T-cell (primary cell): ENCODE measurements at regions not wholly inside any gene's neighbourhood (a gene's known extent, or its start where the extent isn't known, plus 50 kb on each side); places are given as distances from the start of the nearest gene placed in this dataset.
A peak's percentile ranks its signal among the peaks of the same experiment; 100 is the strongest.

Experiments used
- ATAC-seq, 4 experiments: fragments of 200-7000 bp in 3 of 4; fragments of 150-1000 bp in 1 of 4; cut with Tn5 transposase; replicated peaks in 1 of 4; 1 replicate in 3 of 4; 2 replicates in 1 of 4; pipeline ENCODE4 v1.10.0; 2021; ENCODE audit warnings: moderate library complexity in 3 of 4, mild to moderate bottlenecking in 2 of 4, moderate number of reproducible peaks in 1 of 4
- CTCF ChIA-PET, 2 donors: fragments of 300-600 bp; sonication (Branson Sonifier 250); formaldehyde crosslinking; loops; one replicate each; lab custom pipeline; 2022; ENCODE audit warnings: antibody characterized with exemption in 2 of 2; lab: Charles Lee
- POLR2A ChIA-PET, 2 donors: fragments of 300-600 bp; sonication (Branson Sonifier 250); formaldehyde crosslinking; loops; one replicate each; lab custom pipeline; 2022; ENCODE audit warnings: antibody characterized with exemption in 2 of 2; lab: Charles Lee
- DNase-seq, 35 experiments: peaks; one replicate each; pipeline versions ENCODE4 v3.0.0 to v3.0.0-alpha.2; 2013 to 2023
- H3K27ac ChIP-seq: one replicate; pipeline ENCODE4 v1.5.1; 2013; ENCODE audit warnings: low read length
- H3K27me3 ChIP-seq, 2 experiments: replicated peaks in 1 of 2; 1 replicate in 1 of 2; 2 replicates in 1 of 2; pipeline versions ENCODE4 v1.6.1 to v1.7.0; 2013; ENCODE audit warnings: low read length in 1 of 2, mixed read lengths in 1 of 2; ENCODE audit not compliant: control insufficient read depth in 2 of 2, insufficient read depth in 2 of 2; ENCODE audit errors: extremely low read depth in 1 of 2
- H3K36me3 ChIP-seq, 2 donors: 1 replicate in 1 of 2; 2 replicates in 1 of 2; pipeline versions ENCODE4 v1.6.1 to v1.7.0; 2013; ENCODE audit warnings: low read length in 1 of 2; ENCODE audit not compliant: control insufficient read depth in 2 of 2, insufficient read depth in 1 of 2; ENCODE audit errors: extremely low read depth in 1 of 2
- H3K4me1 ChIP-seq, 2 experiments: 1 replicate in 1 of 2; 2 replicates in 1 of 2; pipeline versions ENCODE4 v1.6.1 to v1.7.0; 2013; ENCODE audit warnings: low read length in 2 of 2, mixed read lengths in 1 of 2; ENCODE audit not compliant: insufficient read depth in 2 of 2, control insufficient read depth in 1 of 2; ENCODE audit errors: extremely low read depth in 1 of 2
- H3K4me3 ChIP-seq, 2 donors: 1 replicate in 1 of 2; 2 replicates in 1 of 2; pipeline versions ENCODE4 v1.5.1 to v1.7.0; 2013; ENCODE audit warnings: mild to moderate bottlenecking in 2 of 2, low read length in 1 of 2, moderate library complexity in 1 of 2; ENCODE audit not compliant: control insufficient read depth in 1 of 2; ENCODE audit errors: extremely low read depth in 1 of 2
- H3K9me3 ChIP-seq: 2 replicates; pipeline ENCODE4 v1.7.0; 2013
- H3K27ac Mint-ChIP-seq, 2 donors: one replicate each; pipeline ENCODE4 v1.8.0; 2020 to 2021; ENCODE audit warnings: mild to moderate bottlenecking in 2 of 2, mixed read lengths in 2 of 2
- H3K27me3 Mint-ChIP-seq, 2 donors: one replicate each; pipeline ENCODE4 v1.8.0; 2021 to 2022; ENCODE audit warnings: mixed read lengths in 2 of 2
- H3K36me3 Mint-ChIP-seq: one replicate; pipeline ENCODE4 v1.8.0; 2021; ENCODE audit warnings: mixed read lengths
- H3K4me1 Mint-ChIP-seq, 3 donors: one replicate each; pipeline ENCODE4 v1.8.0; 2020 to 2022; ENCODE audit warnings: mixed read lengths in 3 of 3, mild to moderate bottlenecking in 1 of 3
- H3K4me3 Mint-ChIP-seq, 3 donors: one replicate each; pipeline ENCODE4 v1.8.0; 2020 to 2022; ENCODE audit warnings: mild to moderate bottlenecking in 3 of 3, mixed read lengths in 3 of 3, moderate library complexity in 3 of 3
- H3K9me3 Mint-ChIP-seq, 3 donors: one replicate each; pipeline ENCODE4 v1.8.0; 2020 to 2022; ENCODE audit warnings: mixed read lengths in 3 of 3
- WGBS: methylation state at CpG from one replicate; pipeline ENCODE4 v1.1.5; 2013; ENCODE audit warnings: missing lambda C conversion rate; ENCODE audit not compliant: insufficient coverage; 5-methylcytosine and 5-hydroxymethylcytosine counted together

DNA sequence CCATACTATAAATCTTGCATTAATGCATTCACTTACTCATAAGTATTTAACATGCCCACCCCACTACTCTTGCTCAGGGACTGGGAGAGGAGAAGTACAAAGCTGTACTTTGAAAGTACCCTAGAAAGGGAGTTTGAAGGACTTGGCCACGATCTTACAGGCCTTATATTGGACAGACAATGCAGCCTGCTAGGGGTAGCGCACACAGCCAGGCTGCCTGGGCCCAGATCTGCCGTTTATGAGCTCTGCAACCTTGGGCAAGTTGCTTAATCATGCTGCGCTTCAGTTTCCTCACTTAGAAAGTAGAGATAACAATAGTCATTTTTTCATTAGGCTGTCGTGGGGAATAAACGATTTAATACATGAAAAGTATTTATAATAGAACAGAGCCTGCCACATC, 110.1 kb downstream of the CDC7 start:
- no peaks in the 10 kb centered on the region for H3K9me3 ChIP-seq
- DNase-seq: no peak
- H3K4me1 Mint-ChIP-seq: peaks cover 0 to 5% (median 0%) of the 10 kb centered on the region in 3 donors
- no peak overlapping the region for H3K4me3 Mint-ChIP-seq
- H3K27me3 Mint-ChIP-seq: no peaks in the 10 kb centered on the region
- no peaks in the 10 kb centered on the region for H3K36me3 ChIP-seq
- ATAC-seq: no peak
- no peaks in the 10 kb centered on the region for H3K27me3 ChIP-seq
- WGBS: 85% methylated on average over 2 of the region's 6 CpGs
- no peak overlapping the region for H3K27ac Mint-ChIP-seq
- no peaks in the 10 kb centered on the region for H3K4me1 ChIP-seq
- H3K4me3 ChIP-seq: no peak overlapping the region
- H3K27ac ChIP-seq: no peak overlapping the region
- CTCF ChIA-PET: interaction anchor here in 1 of 2 donors (0.6 kb wide), 1 partner anchor 207 kb away, joined by 4 read pairs; no protein-coding TSS in a partner anchor
- POLR2A ChIA-PET: no interaction called here
- H3K9me3 Mint-ChIP-seq: no peaks in the 10 kb centered on the region
- H3K36me3 Mint-ChIP-seq: no peaks in the 10 kb centered on the region

DNA sequence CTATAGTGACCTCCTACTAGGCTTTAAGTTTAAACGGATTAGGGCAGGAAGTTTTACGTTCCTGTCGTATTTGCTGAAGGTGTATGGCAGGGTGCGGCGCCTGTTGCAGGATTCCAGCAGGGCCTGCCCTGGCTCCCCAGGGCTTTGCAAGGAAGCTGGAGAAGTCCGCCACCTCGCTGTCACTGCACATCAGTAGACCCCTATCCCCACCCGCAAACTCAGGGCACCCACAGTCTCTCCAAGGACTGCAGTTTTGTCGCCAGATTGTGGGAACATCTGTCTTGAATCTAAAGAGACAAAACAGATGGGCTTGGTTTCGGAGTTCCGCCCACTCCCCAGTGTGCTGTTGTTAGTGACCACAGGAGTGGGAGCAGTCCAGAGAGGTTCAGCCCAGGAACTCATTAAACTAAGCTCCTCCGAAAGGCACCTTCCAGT, 110.8 kb downstream of the CDC7 start:
- H3K27me3 ChIP-seq: no peaks in the 10 kb centered on the region
- no peak overlapping the region for H3K27ac ChIP-seq
- POLR2A ChIA-PET: no interaction called here
- ATAC-seq (no peak), DNase-seq (no peak)
- H3K4me1 Mint-ChIP-seq: peaks cover 0 to 5% (median 0%) of the 10 kb centered on the region in 3 donors
- no peaks in the 10 kb centered on the region for H3K27me3 Mint-ChIP-seq
- WGBS: 100% methylated on average over 2 of the region's 12 CpGs
- H3K4me3 ChIP-seq: no peak overlapping the region
- CTCF ChIA-PET: interaction anchor here in 1 of 2 donors (0.6 kb wide), 1 partner anchor 206 kb away, joined by 4 read pairs; no protein-coding TSS in a partner anchor
- no peaks in the 10 kb centered on the region for H3K36me3 ChIP-seq
- no peaks in the 10 kb centered on the region for H3K4me1 ChIP-seq
- no peak overlapping the region for H3K27ac Mint-ChIP-seq
- no peaks in the 10 kb centered on the region for H3K9me3 ChIP-seq
- H3K4me3 Mint-ChIP-seq: no peak overlapping the region
- no peaks in the 10 kb centered on the region for H3K36me3 Mint-ChIP-seq
- H3K9me3 Mint-ChIP-seq: no peaks in the 10 kb centered on the region

DNA sequence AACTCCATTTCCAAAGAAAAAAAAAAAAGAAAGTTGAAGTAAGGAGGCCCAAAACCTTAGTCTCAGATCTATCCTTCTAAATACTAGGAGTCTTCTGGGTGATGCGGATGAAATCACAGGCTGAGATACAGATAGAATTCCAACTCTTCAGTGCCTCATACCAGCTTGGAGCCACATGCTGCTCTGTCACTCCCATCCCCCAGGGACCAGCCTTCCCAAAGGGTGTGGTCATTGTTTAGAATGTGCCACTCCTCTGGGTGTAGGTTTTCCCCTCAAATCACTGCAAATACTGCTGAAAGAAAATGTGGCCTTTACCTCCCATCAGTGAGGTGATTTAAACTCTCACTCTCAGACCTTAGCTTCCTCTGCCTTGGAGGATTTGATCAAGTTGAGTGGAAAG, 112.9 kb downstream of the CDC7 start:
- Mint-ChIP-seq H3K4me3 (no peak overlapping the region), H3K9me3 (no peaks in the 10 kb centered on the region), H3K27me3 (no peaks in the 10 kb centered on the region), H3K27ac (no peak overlapping the region), H3K4me1 (peaks cover 0 to 5% (median 0%) of the 10 kb centered on the region in 3 donors), H3K36me3 (no peaks in the 10 kb centered on the region)
- ChIA-PET POLR2A (no interaction called here), CTCF (interaction anchor here in 1 of 2 donors (0.6 kb wide), 1 partner anchor 19 kb away, joined by 6 read pairs; no protein-coding TSS in a partner anchor)
- WGBS: no CpG with 5 or more reads among the region's 1 CpG
- H3K4me3 ChIP-seq: no peak overlapping the region
- no peak overlapping the region for H3K27ac ChIP-seq
- no peak for ATAC-seq
- no peaks in the 10 kb centered on the region for H3K4me1 ChIP-seq
- H3K36me3 ChIP-seq: no peaks in the 10 kb centered on the region
- DNase-seq: no peak
- no peaks in the 10 kb centered on the region for H3K27me3 ChIP-seq
- H3K9me3 ChIP-seq: no peaks in the 10 kb centered on the region

DNA sequence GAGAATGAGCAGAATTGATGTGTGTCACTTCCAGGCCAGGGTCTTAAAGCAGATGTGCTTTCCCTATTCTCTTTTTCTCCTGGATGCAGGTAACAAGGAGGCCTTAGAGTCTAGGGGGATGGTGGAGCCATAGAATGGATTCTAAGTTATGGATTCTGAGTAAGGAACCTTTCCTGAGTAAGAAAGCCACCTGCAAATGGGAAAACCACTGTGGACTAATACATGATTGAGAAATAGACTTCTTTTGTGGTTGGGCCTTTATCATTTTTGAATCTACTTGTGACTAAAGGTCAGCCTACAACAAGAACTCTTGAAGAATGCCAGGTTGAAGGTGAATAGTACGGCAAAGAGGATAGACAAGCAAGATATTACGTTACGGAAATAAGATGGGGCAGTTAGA, 116.1 kb downstream of the CDC7 start:
- H3K9me3 ChIP-seq: no peaks in the 10 kb centered on the region
- Mint-ChIP-seq H3K9me3 (no peaks in the 10 kb centered on the region), H3K36me3 (no peaks in the 10 kb centered on the region), H3K4me3 (no peak overlapping the region), H3K27ac (no peak overlapping the region), H3K27me3 (peaks cover 0 to 4% of the 10 kb centered on the region in 2 donors), H3K4me1 (peaks cover 0 to 5% (median 0%) of the 10 kb centered on the region in 3 donors)
- no peaks in the 10 kb centered on the region for H3K36me3 ChIP-seq
- CTCF ChIA-PET: interaction anchor here in 1 of 2 donors (0.6 kb wide), 1 partner anchor 105 kb away, joined by 9 read pairs; no protein-coding TSS in a partner anchor
- H3K4me3 ChIP-seq: no peak overlapping the region
- H3K4me1 ChIP-seq: no peaks in the 10 kb centered on the region
- H3K27ac ChIP-seq: no peak overlapping the region
- DNase-seq: no peak
- no CpG with 5 or more reads among the region's 3 CpGs for WGBS
- POLR2A ChIA-PET: interaction anchor here in 1 of 2 donors (0.6 kb wide), 1 partner anchor 174 kb away, joined by 8 read pairs; no protein-coding TSS in a partner anchor
- H3K27me3 ChIP-seq: no peaks in the 10 kb centered on the region
- no peak for ATAC-seq

DNA sequence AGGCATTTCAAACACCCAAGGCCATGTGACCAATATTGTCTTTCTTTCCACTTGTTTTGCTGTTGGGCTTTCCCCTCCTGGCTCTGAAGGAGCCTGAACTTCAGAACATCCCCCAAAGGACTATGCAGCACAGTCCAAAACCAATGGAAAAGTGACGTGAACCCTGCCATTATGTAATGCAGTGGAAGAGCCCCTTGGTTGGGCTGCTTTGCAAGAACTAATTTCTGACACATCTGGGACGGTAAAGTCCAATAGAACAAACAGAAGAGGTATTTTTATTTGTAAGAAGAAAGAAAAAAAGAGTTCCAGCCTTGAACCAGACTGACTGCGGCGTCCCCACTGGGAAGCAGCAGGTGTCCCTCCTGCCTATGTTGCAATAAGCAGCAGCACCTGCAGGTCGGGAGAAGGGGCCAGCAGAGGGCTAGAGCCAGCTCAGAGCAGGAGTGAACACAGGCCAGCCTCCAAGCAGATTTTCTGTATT, 116.7 kb downstream of the CDC7 start:
- Mint-ChIP-seq H3K9me3 (no peaks in the 10 kb centered on the region), H3K27me3 (peaks cover 0 to 4% of the 10 kb centered on the region in 2 donors), H3K36me3 (no peaks in the 10 kb centered on the region), H3K27ac (no peak overlapping the region), H3K4me3 (no peak overlapping the region), H3K4me1 (peaks cover 0 to 5% (median 0%) of the 10 kb centered on the region in 3 donors)
- no peaks in the 10 kb centered on the region for H3K27me3 ChIP-seq
- no peak for ATAC-seq
- DNase-seq: peak in 10 of 35 experiments; percentile 2 to 27 (median 5)
- 83% methylated on average over 4 of the region's 5 CpGs for WGBS
- no peak overlapping the region for H3K27ac ChIP-seq
- no peaks in the 10 kb centered on the region for H3K9me3 ChIP-seq
- no peaks in the 10 kb centered on the region for H3K36me3 ChIP-seq
- H3K4me1 ChIP-seq: no peaks in the 10 kb centered on the region
- H3K4me3 ChIP-seq: no peak overlapping the region
- ChIA-PET POLR2A (no interaction called here), CTCF (no interaction called here)

DNA sequence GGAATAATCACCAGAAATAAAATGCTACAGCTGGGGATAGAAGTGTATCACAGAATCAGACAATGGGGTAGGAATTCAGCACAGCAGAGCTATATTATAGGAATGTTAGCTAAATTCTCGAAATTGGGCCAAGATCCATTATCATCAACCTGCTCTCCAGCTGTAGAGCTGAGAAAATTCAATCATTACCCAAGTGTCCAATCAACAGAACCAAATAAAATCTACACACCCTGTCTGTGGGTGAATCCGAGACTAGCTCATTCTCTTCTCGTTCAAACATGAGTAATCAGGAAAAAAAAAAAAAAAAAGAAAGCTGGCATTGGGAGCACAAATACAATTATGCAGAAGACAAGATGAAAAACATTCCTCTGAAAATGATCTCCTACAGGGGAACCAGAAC, 119.2 kb downstream of the CDC7 start:
- no peak overlapping the region for H3K27ac ChIP-seq
- H3K9me3 ChIP-seq: no peaks in the 10 kb centered on the region
- H3K27me3 Mint-ChIP-seq: peaks cover 0 to 8% of the 10 kb centered on the region in 2 donors
- ChIA-PET POLR2A (interaction anchor here (0.6 to 0.7 kb wide), 4 partner anchors 80 to 1973 kb away, joined by 4 to 7 read pairs (median 4); no protein-coding TSS in a partner anchor), CTCF (interaction anchor here in 1 of 2 donors (0.6 to 1.2 kb wide), 3 partner anchors 13 to 308 kb away, joined by 4 to 7 read pairs (median 5); no protein-coding TSS in a partner anchor)
- no peaks in the 10 kb centered on the region for H3K4me1 Mint-ChIP-seq
- H3K4me3 ChIP-seq: no peak overlapping the region
- WGBS: no CpG with 5 or more reads among the region's 3 CpGs
- no peaks in the 10 kb centered on the region for H3K36me3 Mint-ChIP-seq
- DNase-seq: no peak
- H3K27me3 ChIP-seq: no peaks in the 10 kb centered on the region
- no peak overlapping the region for H3K4me3 Mint-ChIP-seq
- H3K9me3 Mint-ChIP-seq: peaks cover 0 to 3% (median 0%) of the 10 kb centered on the region in 3 donors
- no peak overlapping the region for H3K27ac Mint-ChIP-seq
- H3K4me1 ChIP-seq: no peaks in the 10 kb centered on the region
- ATAC-seq: no peak
- no peaks in the 10 kb centered on the region for H3K36me3 ChIP-seq
